HEK293 (cell line): ENCODE measurements at regions not wholly inside any gene's neighbourhood (a gene's known extent, or its start where the extent isn't known, plus 50 kb on each side); places are given as distances from the start of the nearest gene placed in this dataset.

ENCODE experiments used
- CTCF ChIA-PET: fragments of 350-600 bp; formaldehyde crosslinking; extraction: SDS; loops from one replicate; lab custom pipeline; 2021; ENCODE audit warnings: antibody characterized with exemption; lab: Yijun Ruan, JAX
- POLR2A ChIA-PET: fragments of 300-600 bp; formaldehyde crosslinking; extraction: SDS; loops from one replicate; lab custom pipeline; 2020; ENCODE audit warnings: antibody characterized with exemption, inconsistent platforms; lab: Yijun Ruan, JAX
- H3K27ac ChIP-seq: fragments of 200-500 bp; sonication (Bioruptor generic); 2 replicates; pipeline ENCODE4 v1.5.1; 2014; ENCODE audit warnings: low read depth, low read length, control low read depth, inconsistent platforms; ENCODE audit errors: extremely low read depth
- H3K36me3 ChIP-seq, 2 experiments: fragments of 200-500 bp in 1 of 2; sonication (Bioruptor generic) in 1 of 2; 1 replicate in 1 of 2; 2 replicates in 1 of 2; pipeline ENCODE4 v1.5.1; 2014 to 2017; ENCODE audit warnings: inconsistent platforms in 2 of 2, low read length in 2 of 2; ENCODE audit not compliant: control insufficient read depth in 2 of 2, insufficient read depth in 1 of 2
- H3K4me1 ChIP-seq: fragments of 200-500 bp; sonication (Bioruptor generic); 2 replicates; pipeline ENCODE4 v1.5.1; 2014; ENCODE audit warnings: mild to moderate bottlenecking, low read length, inconsistent platforms; ENCODE audit not compliant: control insufficient read depth, insufficient read depth
- H3K4me3 ChIP-seq: 2 replicates; pipeline ENCODE4 v1.5.1; 2011; ENCODE audit warnings: low read depth, mild to moderate bottlenecking, control low read depth, low read length, moderate library complexity
- H3K9me3 ChIP-seq: fragments of 200-500 bp; sonication (Bioruptor generic); 2 replicates; pipeline ENCODE4 v1.5.1; 2014; ENCODE audit warnings: low read depth, low read length, inconsistent platforms; ENCODE audit not compliant: control insufficient read depth, insufficient read depth
- HOXD13 ChIP-seq: sonication (generic); formaldehyde crosslinking; IDR thresholded peaks from 2 replicates; pipeline ENCODE4 v1.8.0; 2022; ENCODE audit warnings: missing genetic modification reagents, borderline replicate concordance
- MEIS1 ChIP-seq: sonication (generic); formaldehyde crosslinking; IDR thresholded peaks from 2 replicates; pipeline ENCODE4 v1.8.1; 2022; ENCODE audit warnings: missing genetic modification reagents, mild to moderate bottlenecking, borderline replicate concordance
- MZF1 ChIP-seq: fragments of 450-650 bp; formaldehyde crosslinking; IDR thresholded peaks from 2 replicates; pipeline ENCODE4 v1.5.1; 2017; ENCODE audit warnings: missing biosample characterization, missing genetic modification characterization, borderline replicate concordance
- PRDM2 ChIP-seq: fragments of 450-650 bp; formaldehyde crosslinking; IDR thresholded peaks from 2 replicates; pipeline ENCODE4 v1.5.1; 2016; ENCODE audit warnings: missing biosample characterization, missing genetic modification characterization, borderline replicate concordance
- TSHZ1 ChIP-seq: fragments of 450-650 bp; formaldehyde crosslinking; IDR thresholded peaks from 2 replicates; pipeline ENCODE4 v1.5.1; 2016; ENCODE audit warnings: missing biosample characterization, missing genetic modification characterization, borderline replicate concordance
- ZBTB48 ChIP-seq: fragments of 450-650 bp; formaldehyde crosslinking; IDR thresholded peaks from 2 replicates; pipeline ENCODE4 v1.5.1; 2016; ENCODE audit warnings: missing biosample characterization, missing genetic modification characterization
- ZFP3 ChIP-seq: fragments of 450-650 bp; formaldehyde crosslinking; IDR thresholded peaks from 2 replicates; pipeline ENCODE4 v1.5.1; 2016; ENCODE audit warnings: low read depth, missing biosample characterization, missing genetic modification characterization
- ZIC2 ChIP-seq: fragments of 450-650 bp; formaldehyde crosslinking; IDR thresholded peaks from 2 replicates; pipeline ENCODE4 v1.5.1; 2016; ENCODE audit warnings: missing biosample characterization, missing genetic modification characterization
- ZNF10 ChIP-seq: fragments of 450-650 bp; formaldehyde crosslinking; IDR thresholded peaks from 2 replicates; pipeline ENCODE4 v1.5.1; 2017; ENCODE audit warnings: missing biosample characterization, missing genetic modification characterization
- ZNF148 ChIP-seq: fragments of 450-650 bp; formaldehyde crosslinking; IDR thresholded peaks from 2 replicates; pipeline ENCODE4 v1.5.0; 2017; ENCODE audit warnings: missing biosample characterization, missing genetic modification characterization, borderline replicate concordance
- ZNF18 ChIP-seq: fragments of 450-650 bp; formaldehyde crosslinking; IDR thresholded peaks from 2 replicates; pipeline ENCODE4 v1.5.1; 2016; ENCODE audit warnings: missing biosample characterization, missing genetic modification characterization
- ZNF223 ChIP-seq: fragments of 450-650 bp; formaldehyde crosslinking; IDR thresholded peaks from 2 replicates; pipeline ENCODE4 v1.5.1; 2016; ENCODE audit warnings: missing biosample characterization, missing genetic modification characterization
- ZNF26 ChIP-seq: fragments of 450-650 bp; formaldehyde crosslinking; IDR thresholded peaks from 2 replicates; pipeline ENCODE4 v1.5.1; 2016; ENCODE audit warnings: missing biosample characterization, missing genetic modification characterization
- ZNF302 ChIP-seq: fragments of 450-650 bp; formaldehyde crosslinking; IDR thresholded peaks from 2 replicates; pipeline ENCODE4 v1.5.1; 2016; ENCODE audit warnings: missing biosample characterization, missing genetic modification characterization, low read depth
- ZNF354C ChIP-seq: fragments of 450-650 bp; formaldehyde crosslinking; IDR thresholded peaks from 2 replicates; pipeline ENCODE4 v1.5.1; 2016; ENCODE audit warnings: missing biosample characterization, missing genetic modification characterization, low read depth, borderline replicate concordance
- ZNF514 ChIP-seq: fragments of 450-650 bp; formaldehyde crosslinking; IDR thresholded peaks from 2 replicates; pipeline ENCODE4 v1.5.1; 2016; ENCODE audit warnings: missing biosample characterization, missing genetic modification characterization
- ZNF600 ChIP-seq: fragments of 450-650 bp; formaldehyde crosslinking; IDR thresholded peaks from 2 replicates; pipeline ENCODE4 v1.5.1; 2016; ENCODE audit warnings: missing biosample characterization, missing genetic modification characterization
- ZNF623 ChIP-seq: fragments of 450-650 bp; formaldehyde crosslinking; IDR thresholded peaks from 2 replicates; pipeline ENCODE4 v1.5.1; 2016; ENCODE audit warnings: missing biosample characterization, missing genetic modification characterization
- ZNF626 ChIP-seq: fragments of 450-650 bp; sonication (Bioruptor Pico); formaldehyde crosslinking; IDR thresholded peaks from 2 replicates; pipeline ENCODE4 v1.5.1; 2018; ENCODE audit warnings: missing biosample characterization, missing genetic modification characterization, inconsistent platforms

GRCh38 chr15:53110999-53111398 lies 320.9 kb upstream of the ONECUT1 start (continued):
- TF ChIP-seq ZNF26 (tag by site-specific recombination), result no peak

- TF ChIP-seq ZNF10 (tag by site-specific recombination) (no peak), ZNF148 (no peak), ZNF514 (tag by site-specific recombination) (no peak), TSHZ1 (no peak), ZNF223 (tag by site-specific recombination) (no peak), ZNF354C (no peak), ZNF302 (tag by site-specific recombination) (no peak), PRDM2 (tag by site-specific recombination) (no peak), ZNF626 (no peak), ZNF18 (tag by site-specific recombination) (no peak), MZF1 (tag by site-specific recombination) (no peak), ZNF600 (tag by site-specific recombination) (no peak), ZBTB48 (no peak), ZNF623 (tag by site-specific recombination) (no peak), MEIS1 (CRISPR knock-in tag) (no peak), HOXD13 (no peak), ZIC2 (tag by site-specific recombination) (no peak), ZFP3 (tag by site-specific recombination) (no peak)
- Histone ChIP-seq H3K4me1 (no peaks in the 10 kb centered on the region), H3K27ac (no peak overlapping the region), H3K4me3 (no peak overlapping the region), H3K36me3 (no peaks in the 10 kb centered on the region), H3K9me3 (no peaks in the 10 kb centered on the region)
- ChIA-PET POLR2A (no interaction called here), CTCF (no interaction called here)
These were observed 318.2 kb upstream of the ONECUT1 start for GRCh38 chr15:53108319-53108718.
